ENCODE measurements at regions not wholly inside any gene's neighbourhood (a gene's known extent, or its start where the extent isn't known, plus 50 kb on each side); places are given as distances from the start of the nearest gene placed in this dataset.

GRCh38 chr20:26216025-26216424 lies 519.4 kb upstream of the ZNF337 start:
- Mint-ChIP-seq H3K27ac (ENCODE audit: unreplicated experiment) (no peak overlapping the region), H3K9me3 (ENCODE audit: unreplicated experiment) (no peaks in the 10 kb centered on the region), H3K36me3 (ENCODE audit: insufficient read depth, unreplicated experiment) (no peaks in the 10 kb centered on the region), H3K27me3 (ENCODE audit: insufficient read depth, unreplicated experiment) (peaks cover 3% of the 10 kb centered on the region), H3K4me3 (ENCODE audit: unreplicated experiment) (no peak overlapping the region), H3K4me1 (ENCODE audit: low read depth, unreplicated experiment) (no peaks in the 10 kb centered on the region)
- POLR2A ChIA-PET: no interaction called here
- TF ChIP-seq, protein P1, sequence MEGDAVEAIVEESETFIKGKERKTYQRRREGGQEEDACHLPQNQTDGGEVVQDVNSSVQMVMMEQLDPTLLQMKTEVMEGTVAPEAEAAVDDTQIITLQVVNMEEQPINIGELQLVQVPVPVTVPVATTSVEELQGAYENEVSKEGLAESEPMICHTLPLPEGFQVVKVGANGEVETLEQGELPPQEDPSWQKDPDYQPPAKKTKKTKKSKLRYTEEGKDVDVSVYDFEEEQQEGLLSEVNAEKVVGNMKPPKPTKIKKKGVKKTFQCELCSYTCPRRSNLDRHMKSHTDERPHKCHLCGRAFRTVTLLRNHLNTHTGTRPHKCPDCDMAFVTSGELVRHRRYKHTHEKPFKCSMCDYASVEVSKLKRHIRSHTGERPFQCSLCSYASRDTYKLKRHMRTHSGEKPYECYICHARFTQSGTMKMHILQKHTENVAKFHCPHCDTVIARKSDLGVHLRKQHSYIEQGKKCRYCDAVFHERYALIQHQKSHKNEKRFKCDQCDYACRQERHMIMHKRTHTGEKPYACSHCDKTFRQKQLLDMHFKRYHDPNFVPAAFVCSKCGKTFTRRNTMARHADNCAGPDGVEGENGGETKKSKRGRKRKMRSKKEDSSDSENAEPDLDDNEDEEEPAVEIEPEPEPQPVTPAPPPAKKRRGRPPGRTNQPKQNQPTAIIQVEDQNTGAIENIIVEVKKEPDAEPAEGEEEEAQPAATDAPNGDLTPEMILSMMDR (IDR thresholded peaks at IDR 0.05; ENCODE audit: insufficient read depth in 1 of 2, low read depth in 1 of 2, low read length in 1 of 2, severe bottlenecking in 1 of 2, unreplicated experiment in 1 of 2): no peak
- intact Hi-C loops (cut with micrococcal nuclease; ENCODE audit: unreplicated experiment): no loop called here
- no TSS peak for BruUV-seq (replicated peaks)
- H3K27me3 ChIP-seq (replicated peaks; ENCODE audit: control insufficient read depth, insufficient read depth, low read length): no peaks in the 10 kb centered on the region
- H3K36me3 ChIP-seq (ENCODE audit: control insufficient read depth, insufficient read depth, low read length): no peaks in the 10 kb centered on the region
- CTCF ChIA-PET: no interaction called here
- DNase-seq: no peak
- H3K4me3 ChIP-seq (ENCODE audit: low read depth, low read length): no peak overlapping the region
- no peaks in the 10 kb centered on the region for H3K4me1 ChIP-seq
- H3K9me3 ChIP-seq: no peaks in the 10 kb centered on the region

GRCh38 chr20:26214991-26215390 lies 518.3 kb upstream of the ZNF337 start:
- H3K27ac Mint-ChIP-seq (ENCODE audit: unreplicated experiment): no peak overlapping the region
- no peak for DNase-seq
- TF ChIP-seq, protein P1 (IDR thresholded peaks at IDR 0.05; ENCODE audit: insufficient read depth in 1 of 2, low read depth in 1 of 2, low read length in 1 of 2, severe bottlenecking in 1 of 2, unreplicated experiment in 1 of 2): no peak
- H3K27me3 ChIP-seq (replicated peaks; ENCODE audit: control insufficient read depth, insufficient read depth, low read length): no peaks in the 10 kb centered on the region
- H3K27me3 Mint-ChIP-seq (ENCODE audit: insufficient read depth, unreplicated experiment): peaks cover 3% of the 10 kb centered on the region
- H3K9me3 ChIP-seq: no peaks in the 10 kb centered on the region
- no peak overlapping the region for H3K4me3 ChIP-seq (ENCODE audit: low read depth, low read length)
- POLR2A ChIA-PET: no interaction called here
- H3K36me3 ChIP-seq (ENCODE audit: control insufficient read depth, insufficient read depth, low read length): no peaks in the 10 kb centered on the region
- CTCF ChIA-PET: no interaction called here
- H3K4me3 Mint-ChIP-seq (ENCODE audit: unreplicated experiment): no peak overlapping the region
- H3K4me1 ChIP-seq: no peaks in the 10 kb centered on the region
- H3K36me3 Mint-ChIP-seq (ENCODE audit: insufficient read depth, unreplicated experiment): no peaks in the 10 kb centered on the region
- intact Hi-C loops (cut with micrococcal nuclease; ENCODE audit: unreplicated experiment): no loop called here
- H3K9me3 Mint-ChIP-seq (ENCODE audit: unreplicated experiment): no peaks in the 10 kb centered on the region
- BruUV-seq (replicated peaks): no TSS peak
- no peaks in the 10 kb centered on the region for H3K4me1 Mint-ChIP-seq (ENCODE audit: low read depth, unreplicated experiment)

DNA sequence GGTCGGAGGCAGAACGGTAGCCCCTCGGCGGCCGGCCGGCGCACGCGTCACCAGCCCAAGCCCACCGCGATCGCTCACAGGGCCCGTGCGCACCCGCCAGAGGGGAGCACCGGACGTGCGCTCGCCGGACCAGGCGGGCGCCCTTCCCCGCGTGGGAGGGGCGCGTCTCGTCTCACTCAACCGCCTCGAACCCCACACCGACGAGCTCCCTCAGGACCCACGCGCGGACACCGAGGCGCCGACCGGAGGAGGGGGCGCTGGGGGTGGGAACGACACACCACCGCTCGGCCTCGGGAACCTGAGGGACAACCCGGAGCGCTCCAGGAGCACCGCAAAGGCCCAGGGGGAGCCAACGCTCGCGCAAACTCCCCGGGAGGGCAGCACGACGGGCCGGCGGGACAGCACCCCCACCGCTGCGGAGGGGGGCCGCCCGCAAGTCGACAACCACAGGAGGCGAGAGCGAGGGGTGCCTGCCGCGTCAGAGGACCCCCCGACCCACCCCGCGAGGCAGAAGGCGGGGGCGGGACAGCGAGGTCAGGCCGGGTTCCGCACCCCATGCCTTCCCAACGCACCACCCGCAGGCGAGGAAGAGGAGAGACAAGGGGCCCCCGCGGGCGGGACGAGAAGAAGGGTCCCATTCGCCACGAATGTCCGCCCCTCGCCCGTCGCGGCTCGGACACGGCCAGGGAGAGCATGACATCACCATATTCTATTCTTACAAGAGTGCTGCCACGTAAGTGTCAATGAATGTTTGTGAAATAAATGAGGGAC lies 512.7 kb upstream of the ZNF337 start:
- DNase-seq: no peak
- peaks cover 10% of the 10 kb centered on the region for H3K9me3 Mint-ChIP-seq (ENCODE audit: unreplicated experiment)
- no peaks in the 10 kb centered on the region for H3K36me3 Mint-ChIP-seq (ENCODE audit: insufficient read depth, unreplicated experiment)
- Histone ChIP-seq H3K27me3 (replicated peaks; ENCODE audit: control insufficient read depth, insufficient read depth, low read length) (no peaks in the 10 kb centered on the region), H3K36me3 (ENCODE audit: control insufficient read depth, insufficient read depth, low read length) (no peaks in the 10 kb centered on the region), H3K9me3 (no peaks in the 10 kb centered on the region), H3K4me3 (ENCODE audit: low read depth, low read length) (no peak overlapping the region), H3K4me1 (no peaks in the 10 kb centered on the region)
- no peak overlapping the region for H3K27ac Mint-ChIP-seq (ENCODE audit: unreplicated experiment)
- H3K4me3 Mint-ChIP-seq (ENCODE audit: unreplicated experiment): no peak overlapping the region
- H3K27me3 Mint-ChIP-seq (ENCODE audit: insufficient read depth, unreplicated experiment): no peaks in the 10 kb centered on the region
- ChIA-PET POLR2A (no interaction called here), CTCF (no interaction called here)
- TF ChIP-seq, protein P1 (IDR thresholded peaks at IDR 0.05; ENCODE audit: insufficient read depth in 1 of 2, low read depth in 1 of 2, low read length in 1 of 2, severe bottlenecking in 1 of 2, unreplicated experiment in 1 of 2): no peak
- no TSS peak for BruUV-seq (replicated peaks)
- intact Hi-C loops (cut with micrococcal nuclease; ENCODE audit: unreplicated experiment): no loop called here
- H3K4me1 Mint-ChIP-seq (ENCODE audit: low read depth, unreplicated experiment): no peaks in the 10 kb centered on the region
